ENCODE measurements at regions not wholly inside any gene's neighbourhood (a gene's known extent, or its start where the extent isn't known, plus 50 kb on each side); places are given as distances from the start of the nearest gene placed in this dataset.

DNA sequence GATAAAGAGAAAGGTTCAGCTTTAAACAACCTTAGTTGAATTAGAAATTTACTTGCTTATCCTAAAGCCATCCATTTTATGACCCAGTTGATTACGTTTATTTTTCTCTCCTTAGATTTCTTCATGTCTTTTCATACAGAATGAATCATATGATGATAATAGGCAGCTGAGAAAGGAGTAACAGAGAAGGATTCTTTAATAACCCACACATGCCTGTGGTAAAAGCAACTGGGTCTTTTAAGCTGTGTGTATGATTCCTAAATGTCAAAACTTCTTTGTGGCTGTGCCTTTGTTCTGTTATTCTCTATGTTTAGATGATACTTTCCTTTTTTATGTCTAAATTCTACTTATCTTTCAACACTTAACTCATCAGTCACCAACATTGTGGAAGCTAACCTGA, 626.5 kb downstream of the NCAM2 start:
- TF ChIP-seq, protein P1, sequence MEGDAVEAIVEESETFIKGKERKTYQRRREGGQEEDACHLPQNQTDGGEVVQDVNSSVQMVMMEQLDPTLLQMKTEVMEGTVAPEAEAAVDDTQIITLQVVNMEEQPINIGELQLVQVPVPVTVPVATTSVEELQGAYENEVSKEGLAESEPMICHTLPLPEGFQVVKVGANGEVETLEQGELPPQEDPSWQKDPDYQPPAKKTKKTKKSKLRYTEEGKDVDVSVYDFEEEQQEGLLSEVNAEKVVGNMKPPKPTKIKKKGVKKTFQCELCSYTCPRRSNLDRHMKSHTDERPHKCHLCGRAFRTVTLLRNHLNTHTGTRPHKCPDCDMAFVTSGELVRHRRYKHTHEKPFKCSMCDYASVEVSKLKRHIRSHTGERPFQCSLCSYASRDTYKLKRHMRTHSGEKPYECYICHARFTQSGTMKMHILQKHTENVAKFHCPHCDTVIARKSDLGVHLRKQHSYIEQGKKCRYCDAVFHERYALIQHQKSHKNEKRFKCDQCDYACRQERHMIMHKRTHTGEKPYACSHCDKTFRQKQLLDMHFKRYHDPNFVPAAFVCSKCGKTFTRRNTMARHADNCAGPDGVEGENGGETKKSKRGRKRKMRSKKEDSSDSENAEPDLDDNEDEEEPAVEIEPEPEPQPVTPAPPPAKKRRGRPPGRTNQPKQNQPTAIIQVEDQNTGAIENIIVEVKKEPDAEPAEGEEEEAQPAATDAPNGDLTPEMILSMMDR (IDR thresholded peaks at IDR 0.05 in 2 of 3, conservative IDR thresholded peaks at IDR 0.05 in 1 of 3; ENCODE audit: control insufficient read depth in 2 of 3, extremely low read depth in 1 of 3, insufficient read depth in 1 of 3, low read depth in 3 of 3, low read length in 3 of 3), result no peak
- no peak for TF ChIP-seq ZNF274 (IDR thresholded peaks at IDR 0.05; ENCODE audit: insufficient read depth, insufficient read length)
